ENCODE measurements at regions not wholly inside any gene's neighbourhood (a gene's known extent, or its start where the extent isn't known, plus 50 kb on each side); places are given as distances from the start of the nearest gene placed in this dataset.

DNA sequence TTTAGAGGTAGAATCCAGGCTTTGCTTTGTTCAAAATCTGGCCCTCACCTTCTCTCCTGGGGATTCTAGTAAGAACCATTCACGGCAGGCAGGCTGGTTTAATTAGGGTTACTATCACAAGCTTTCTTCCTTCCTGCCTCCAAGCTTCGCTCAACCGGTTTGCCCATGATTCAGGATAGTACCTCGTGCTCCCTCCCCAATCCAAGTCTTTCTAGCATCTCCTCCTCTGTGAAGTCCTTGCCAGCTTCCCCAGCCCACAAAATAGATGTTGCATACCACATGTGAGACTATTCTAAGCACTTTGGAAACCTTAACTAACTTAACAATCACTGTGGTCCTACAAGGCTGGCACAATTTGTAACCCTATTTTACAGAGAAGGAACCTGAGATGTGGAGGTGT, 135.1 kb downstream of the SOCS6 start:
- TF ChIP-seq KDM5A (IDR thresholded peaks at IDR 0.05) = no peak
- TF ChIP-seq HDAC2 (IDR thresholded peaks at IDR 0.05) = no peak
- TF ChIP-seq, protein P1, sequence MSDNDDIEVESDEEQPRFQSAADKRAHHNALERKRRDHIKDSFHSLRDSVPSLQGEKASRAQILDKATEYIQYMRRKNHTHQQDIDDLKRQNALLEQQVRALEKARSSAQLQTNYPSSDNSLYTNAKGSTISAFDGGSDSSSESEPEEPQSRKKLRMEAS (IDR thresholded peaks at IDR 0.05) = no peak
- TF ChIP-seq JUN (IDR thresholded peaks at IDR 0.05) = no peak
- no peak for TF ChIP-seq HOXA7 (CRISPR knock-in tag; IDR thresholded peaks at IDR 0.05)
- TF ChIP-seq, protein P2, sequence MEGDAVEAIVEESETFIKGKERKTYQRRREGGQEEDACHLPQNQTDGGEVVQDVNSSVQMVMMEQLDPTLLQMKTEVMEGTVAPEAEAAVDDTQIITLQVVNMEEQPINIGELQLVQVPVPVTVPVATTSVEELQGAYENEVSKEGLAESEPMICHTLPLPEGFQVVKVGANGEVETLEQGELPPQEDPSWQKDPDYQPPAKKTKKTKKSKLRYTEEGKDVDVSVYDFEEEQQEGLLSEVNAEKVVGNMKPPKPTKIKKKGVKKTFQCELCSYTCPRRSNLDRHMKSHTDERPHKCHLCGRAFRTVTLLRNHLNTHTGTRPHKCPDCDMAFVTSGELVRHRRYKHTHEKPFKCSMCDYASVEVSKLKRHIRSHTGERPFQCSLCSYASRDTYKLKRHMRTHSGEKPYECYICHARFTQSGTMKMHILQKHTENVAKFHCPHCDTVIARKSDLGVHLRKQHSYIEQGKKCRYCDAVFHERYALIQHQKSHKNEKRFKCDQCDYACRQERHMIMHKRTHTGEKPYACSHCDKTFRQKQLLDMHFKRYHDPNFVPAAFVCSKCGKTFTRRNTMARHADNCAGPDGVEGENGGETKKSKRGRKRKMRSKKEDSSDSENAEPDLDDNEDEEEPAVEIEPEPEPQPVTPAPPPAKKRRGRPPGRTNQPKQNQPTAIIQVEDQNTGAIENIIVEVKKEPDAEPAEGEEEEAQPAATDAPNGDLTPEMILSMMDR (IDR thresholded peaks at IDR 0.05) = no peak
- no peak for TF ChIP-seq MAFK (IDR thresholded peaks at IDR 0.05; ENCODE audit: partially characterized antibody)
- no peak for TF ChIP-seq ELK1 (IDR thresholded peaks at IDR 0.05; ENCODE audit: low read depth, low read length)
- TF ChIP-seq CHD2 (IDR thresholded peaks at IDR 0.05; ENCODE audit: low read length, partially characterized antibody) = no peak
- TF ChIP-seq, protein P3, sequence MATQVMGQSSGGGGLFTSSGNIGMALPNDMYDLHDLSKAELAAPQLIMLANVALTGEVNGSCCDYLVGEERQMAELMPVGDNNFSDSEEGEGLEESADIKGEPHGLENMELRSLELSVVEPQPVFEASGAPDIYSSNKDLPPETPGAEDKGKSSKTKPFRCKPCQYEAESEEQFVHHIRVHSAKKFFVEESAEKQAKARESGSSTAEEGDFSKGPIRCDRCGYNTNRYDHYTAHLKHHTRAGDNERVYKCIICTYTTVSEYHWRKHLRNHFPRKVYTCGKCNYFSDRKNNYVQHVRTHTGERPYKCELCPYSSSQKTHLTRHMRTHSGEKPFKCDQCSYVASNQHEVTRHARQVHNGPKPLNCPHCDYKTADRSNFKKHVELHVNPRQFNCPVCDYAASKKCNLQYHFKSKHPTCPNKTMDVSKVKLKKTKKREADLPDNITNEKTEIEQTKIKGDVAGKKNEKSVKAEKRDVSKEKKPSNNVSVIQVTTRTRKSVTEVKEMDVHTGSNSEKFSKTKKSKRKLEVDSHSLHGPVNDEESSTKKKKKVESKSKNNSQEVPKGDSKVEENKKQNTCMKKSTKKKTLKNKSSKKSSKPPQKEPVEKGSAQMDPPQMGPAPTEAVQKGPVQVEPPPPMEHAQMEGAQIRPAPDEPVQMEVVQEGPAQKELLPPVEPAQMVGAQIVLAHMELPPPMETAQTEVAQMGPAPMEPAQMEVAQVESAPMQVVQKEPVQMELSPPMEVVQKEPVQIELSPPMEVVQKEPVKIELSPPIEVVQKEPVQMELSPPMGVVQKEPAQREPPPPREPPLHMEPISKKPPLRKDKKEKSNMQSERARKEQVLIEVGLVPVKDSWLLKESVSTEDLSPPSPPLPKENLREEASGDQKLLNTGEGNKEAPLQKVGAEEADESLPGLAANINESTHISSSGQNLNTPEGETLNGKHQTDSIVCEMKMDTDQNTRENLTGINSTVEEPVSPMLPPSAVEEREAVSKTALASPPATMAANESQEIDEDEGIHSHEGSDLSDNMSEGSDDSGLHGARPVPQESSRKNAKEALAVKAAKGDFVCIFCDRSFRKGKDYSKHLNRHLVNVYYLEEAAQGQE (IDR thresholded peaks at IDR 0.05) = no peak
- no peak for TF ChIP-seq ZFP36 (IDR thresholded peaks at IDR 0.05; ENCODE audit: borderline replicate concordance, partially characterized antibody)
- no peak for TF ChIP-seq ZC3H11A (IDR thresholded peaks at IDR 0.05)
- TF ChIP-seq POLR2AphosphoS2 (conservative IDR thresholded peaks at IDR 0.05; ENCODE audit: low read length) = no peak
- no peak for TF ChIP-seq CEBPB (IDR thresholded peaks at IDR 0.05)
